ENCODE measurements at regions not wholly inside any gene's neighbourhood (a gene's known extent, or its start where the extent isn't known, plus 50 kb on each side); places are given as distances from the start of the nearest gene placed in this dataset.

GRCh38 chr10:128763588-128763987 is 637.4 kb upstream of the MKI67 start:
- no peak overlapping the region for H3K4me3 ChIP-seq (ENCODE audit: low read length in 2 of 2)
- H3K9me3 ChIP-seq (ENCODE audit: control insufficient read depth in 2 of 2, insufficient read depth in 1 of 2, low read length in 1 of 2): no peaks in the 10 kb centered on the region
- no peak for DNase-seq (ENCODE audit: low read depth in 6 of 9, low spot score in 9 of 9)
- no peaks in the 10 kb centered on the region for H3K4me1 ChIP-seq (ENCODE audit: control insufficient read depth in 2 of 2, insufficient read depth in 2 of 2, low read length in 2 of 2)
- 67% methylated on average over 4 of the region's 4 CpGs for WGBS
- H3K27me3 ChIP-seq (ENCODE audit: control insufficient read depth in 2 of 2, insufficient read depth in 1 of 2, low read length in 1 of 2): no peaks in the 10 kb centered on the region
- no peak overlapping the region for H3K27ac ChIP-seq (ENCODE audit: low read depth in 1 of 2, low read length in 1 of 2)
- H3K36me3 ChIP-seq (ENCODE audit: control insufficient read depth in 2 of 2, insufficient read depth in 2 of 2, low read length in 1 of 2): no peaks in the 10 kb centered on the region

DNA sequence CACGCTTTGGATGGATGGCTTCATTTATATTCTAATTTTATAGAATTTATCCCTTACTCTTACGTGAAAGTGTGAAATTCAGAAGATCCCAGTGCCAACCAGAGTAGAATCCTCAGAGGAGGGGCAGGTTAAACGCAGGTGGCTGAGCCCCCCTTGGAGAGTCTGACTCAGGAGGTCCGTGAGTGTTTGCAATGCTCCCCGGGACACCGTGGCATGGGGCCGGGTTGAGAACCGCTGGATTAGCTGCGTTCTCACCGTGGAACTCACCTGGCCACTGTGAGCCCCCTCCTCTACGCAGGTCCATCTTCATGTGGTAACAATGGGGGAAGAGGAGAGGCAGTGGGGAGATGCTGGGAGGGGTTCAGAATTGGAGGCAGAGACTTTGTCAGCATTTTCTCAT is 638.0 kb upstream of the MKI67 start:
- Histone ChIP-seq H3K4me3 (ENCODE audit: low read length in 2 of 2) (no peak overlapping the region), H3K36me3 (ENCODE audit: control insufficient read depth in 2 of 2, insufficient read depth in 2 of 2, low read length in 1 of 2) (no peaks in the 10 kb centered on the region), H3K27ac (ENCODE audit: low read depth in 1 of 2, low read length in 1 of 2) (no peak overlapping the region), H3K9me3 (ENCODE audit: control insufficient read depth in 2 of 2, insufficient read depth in 1 of 2, low read length in 1 of 2) (no peaks in the 10 kb centered on the region), H3K27me3 (ENCODE audit: control insufficient read depth in 2 of 2, insufficient read depth in 1 of 2, low read length in 1 of 2) (no peaks in the 10 kb centered on the region), H3K4me1 (ENCODE audit: control insufficient read depth in 2 of 2, insufficient read depth in 2 of 2, low read length in 2 of 2) (no peaks in the 10 kb centered on the region)
- 89% methylated on average over 11 of the region's 11 CpGs for WGBS
- DNase-seq (ENCODE audit: low read depth in 6 of 9, low spot score in 9 of 9): no peak

DNA sequence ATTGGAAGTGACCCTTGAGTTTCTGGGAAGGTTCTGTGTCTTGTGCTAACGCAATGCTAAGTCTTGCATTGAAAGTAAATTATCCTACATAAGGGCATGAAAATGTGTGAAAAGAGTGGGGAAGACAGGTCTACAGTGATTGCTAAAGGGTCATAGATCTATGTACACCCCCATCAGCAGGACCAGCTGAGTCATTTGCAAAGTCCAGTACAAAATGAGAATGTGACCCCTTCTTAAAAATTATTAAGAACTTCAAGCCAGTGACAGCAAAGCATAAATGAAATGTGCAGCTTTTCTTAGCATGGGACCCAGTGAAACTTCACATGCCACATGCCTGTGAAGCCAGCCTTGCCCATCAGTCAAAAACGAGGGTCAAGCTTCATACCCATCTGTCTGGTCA is 640.7 kb upstream of the MKI67 start:
- no peak for DNase-seq (ENCODE audit: low read depth in 6 of 9, low spot score in 9 of 9)
- Histone ChIP-seq H3K27ac (ENCODE audit: low read depth in 1 of 2, low read length in 1 of 2) (no peak overlapping the region), H3K9me3 (ENCODE audit: control insufficient read depth in 2 of 2, insufficient read depth in 1 of 2, low read length in 1 of 2) (no peaks in the 10 kb centered on the region), H3K27me3 (ENCODE audit: control insufficient read depth in 2 of 2, insufficient read depth in 1 of 2, low read length in 1 of 2) (no peaks in the 10 kb centered on the region), H3K4me3 (ENCODE audit: low read length in 2 of 2) (no peak overlapping the region), H3K4me1 (ENCODE audit: control insufficient read depth in 2 of 2, insufficient read depth in 2 of 2, low read length in 2 of 2) (no peaks in the 10 kb centered on the region), H3K36me3 (ENCODE audit: control insufficient read depth in 2 of 2, insufficient read depth in 2 of 2, low read length in 1 of 2) (no peaks in the 10 kb centered on the region)
- WGBS: 89% methylated on average over 2 of the region's 2 CpGs

GRCh38 chr10:128774979-128775378 is 648.8 kb upstream of the MKI67 start:
- no peaks in the 10 kb centered on the region for H3K27me3 ChIP-seq (ENCODE audit: control insufficient read depth in 2 of 2, insufficient read depth in 1 of 2, low read length in 1 of 2)
- H3K36me3 ChIP-seq (ENCODE audit: control insufficient read depth in 2 of 2, insufficient read depth in 2 of 2, low read length in 1 of 2): no peaks in the 10 kb centered on the region
- no peaks in the 10 kb centered on the region for H3K9me3 ChIP-seq (ENCODE audit: control insufficient read depth in 2 of 2, insufficient read depth in 1 of 2, low read length in 1 of 2)
- no peaks in the 10 kb centered on the region for H3K4me1 ChIP-seq (ENCODE audit: control insufficient read depth in 2 of 2, insufficient read depth in 2 of 2, low read length in 2 of 2)
- no peak for DNase-seq (ENCODE audit: low read depth in 6 of 9, low spot score in 9 of 9)
- 100% methylated on average over 1 of the region's 1 CpG for WGBS
- H3K27ac ChIP-seq (ENCODE audit: low read depth in 1 of 2, low read length in 1 of 2): no peak overlapping the region
- H3K4me3 ChIP-seq (ENCODE audit: low read length in 2 of 2): no peak overlapping the region

- no peaks in the 10 kb centered on the region for H3K27me3 ChIP-seq (ENCODE audit: control insufficient read depth in 2 of 2, insufficient read depth in 1 of 2, low read length in 1 of 2)
- H3K9me3 ChIP-seq (ENCODE audit: control insufficient read depth in 2 of 2, insufficient read depth in 1 of 2, low read length in 1 of 2): no peaks in the 10 kb centered on the region
- DNase-seq (ENCODE audit: low read depth in 6 of 9, low spot score in 9 of 9): no peak
- H3K4me3 ChIP-seq (ENCODE audit: low read length in 2 of 2): no peak overlapping the region
- H3K36me3 ChIP-seq (ENCODE audit: control insufficient read depth in 2 of 2, insufficient read depth in 2 of 2, low read length in 1 of 2): no peaks in the 10 kb centered on the region
- H3K27ac ChIP-seq (ENCODE audit: low read depth in 1 of 2, low read length in 1 of 2): no peak overlapping the region
- no peaks in the 10 kb centered on the region for H3K4me1 ChIP-seq (ENCODE audit: control insufficient read depth in 2 of 2, insufficient read depth in 2 of 2, low read length in 2 of 2)
- WGBS: 92% methylated on average over 10 of the region's 10 CpGs
Measured at GRCh38 chr10:128775743-128776142, 649.5 kb upstream of the MKI67 start.

- H3K27me3 ChIP-seq (ENCODE audit: control insufficient read depth in 2 of 2, insufficient read depth in 1 of 2, low read length in 1 of 2): no peaks in the 10 kb centered on the region
- DNase-seq (ENCODE audit: low read depth in 6 of 9, low spot score in 9 of 9): no peak
- no peak overlapping the region for H3K4me3 ChIP-seq (ENCODE audit: low read length in 2 of 2)
- H3K9me3 ChIP-seq (ENCODE audit: control insufficient read depth in 2 of 2, insufficient read depth in 1 of 2, low read length in 1 of 2): no peaks in the 10 kb centered on the region
- no peaks in the 10 kb centered on the region for H3K36me3 ChIP-seq (ENCODE audit: control insufficient read depth in 2 of 2, insufficient read depth in 2 of 2, low read length in 1 of 2)
- H3K4me1 ChIP-seq (ENCODE audit: control insufficient read depth in 2 of 2, insufficient read depth in 2 of 2, low read length in 2 of 2): no peaks in the 10 kb centered on the region
- 59% methylated on average over 9 of the region's 9 CpGs for WGBS
- H3K27ac ChIP-seq (ENCODE audit: low read depth in 1 of 2, low read length in 1 of 2): no peak overlapping the region
Measured at GRCh38 chr10:128776673-128777252, 650.5 kb upstream of the MKI67 start.

- no peak overlapping the region for H3K27ac ChIP-seq (ENCODE audit: low read depth in 1 of 2, low read length in 1 of 2)
- H3K4me3 ChIP-seq (ENCODE audit: low read length in 2 of 2): no peak overlapping the region
- no peaks in the 10 kb centered on the region for H3K9me3 ChIP-seq (ENCODE audit: control insufficient read depth in 2 of 2, insufficient read depth in 1 of 2, low read length in 1 of 2)
- no peaks in the 10 kb centered on the region for H3K4me1 ChIP-seq (ENCODE audit: control insufficient read depth in 2 of 2, insufficient read depth in 2 of 2, low read length in 2 of 2)
- no peaks in the 10 kb centered on the region for H3K27me3 ChIP-seq (ENCODE audit: control insufficient read depth in 2 of 2, insufficient read depth in 1 of 2, low read length in 1 of 2)
- no peaks in the 10 kb centered on the region for H3K36me3 ChIP-seq (ENCODE audit: control insufficient read depth in 2 of 2, insufficient read depth in 2 of 2, low read length in 1 of 2)
- 94% methylated on average over 2 of the region's 2 CpGs for WGBS
- DNase-seq (ENCODE audit: low read depth in 6 of 9, low spot score in 9 of 9): no peak
Measured at GRCh38 chr10:128777342-128777741, 651.1 kb upstream of the MKI67 start.

DNA sequence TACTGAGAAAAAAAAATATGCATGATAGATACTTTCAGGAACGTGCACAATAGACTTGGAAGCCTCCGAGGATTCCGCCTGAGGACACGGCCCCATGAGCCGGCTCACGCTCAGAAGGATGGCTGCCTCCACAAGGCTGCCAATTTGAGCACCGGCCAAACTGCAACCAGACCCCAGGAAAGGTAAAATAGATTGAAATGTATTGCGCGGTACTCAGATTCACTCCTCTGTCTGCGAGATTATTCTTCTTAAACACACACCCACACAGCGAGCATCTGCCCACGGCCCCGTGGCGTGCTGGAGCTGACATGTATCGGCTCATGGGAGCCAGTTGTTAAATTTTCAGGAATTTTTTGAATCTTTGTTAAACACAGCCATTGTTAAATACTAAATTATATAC is 653.2 kb upstream of the MKI67 start:
- DNase-seq (ENCODE audit: low read depth in 6 of 9, low spot score in 9 of 9): no peak
- no peaks in the 10 kb centered on the region for H3K9me3 ChIP-seq (ENCODE audit: control insufficient read depth in 2 of 2, insufficient read depth in 1 of 2, low read length in 1 of 2)
- H3K36me3 ChIP-seq (ENCODE audit: control insufficient read depth in 2 of 2, insufficient read depth in 2 of 2, low read length in 1 of 2): no peaks in the 10 kb centered on the region
- WGBS: 92% methylated on average over 15 of the region's 15 CpGs
- no peak overlapping the region for H3K27ac ChIP-seq (ENCODE audit: low read depth in 1 of 2, low read length in 1 of 2)
- H3K27me3 ChIP-seq (ENCODE audit: control insufficient read depth in 2 of 2, insufficient read depth in 1 of 2, low read length in 1 of 2): no peaks in the 10 kb centered on the region
- H3K4me1 ChIP-seq (ENCODE audit: control insufficient read depth in 2 of 2, insufficient read depth in 2 of 2, low read length in 2 of 2): no peaks in the 10 kb centered on the region
- H3K4me3 ChIP-seq (ENCODE audit: low read length in 2 of 2): no peak overlapping the region

DNA sequence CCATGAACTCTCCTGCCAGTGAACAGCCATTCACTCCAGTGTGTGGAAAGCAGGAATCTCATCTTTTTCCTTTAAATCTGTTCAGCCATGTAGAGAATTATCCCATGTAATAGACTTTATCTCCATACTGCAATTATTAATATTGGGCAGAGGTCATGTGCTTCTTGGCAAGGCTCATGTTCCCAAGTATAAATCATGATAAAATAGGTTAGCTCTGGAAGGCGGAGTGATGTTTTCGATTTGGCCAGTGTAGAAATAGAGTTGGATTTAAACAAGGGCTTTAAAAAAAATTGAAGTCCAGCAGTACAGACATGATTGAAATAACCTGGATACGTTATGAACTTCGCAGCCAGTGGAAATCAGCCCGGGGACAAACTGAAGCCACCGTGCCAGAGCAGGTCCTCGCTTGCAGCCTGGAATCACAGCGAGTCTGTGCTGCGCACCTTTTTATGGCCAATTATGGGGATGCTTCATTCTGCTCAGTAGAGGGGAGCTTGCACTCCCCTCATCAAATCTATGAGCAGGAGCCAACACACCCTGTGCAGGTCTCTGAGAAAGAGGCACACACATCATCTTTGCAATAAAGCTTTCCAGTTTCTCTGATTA is 654.0 kb upstream of the MKI67 start:
- Histone ChIP-seq H3K27ac (ENCODE audit: low read depth in 1 of 2, low read length in 1 of 2) (no peak overlapping the region), H3K27me3 (ENCODE audit: control insufficient read depth in 2 of 2, insufficient read depth in 1 of 2, low read length in 1 of 2) (no peaks in the 10 kb centered on the region), H3K9me3 (ENCODE audit: control insufficient read depth in 2 of 2, insufficient read depth in 1 of 2, low read length in 1 of 2) (no peaks in the 10 kb centered on the region), H3K4me3 (ENCODE audit: low read length in 2 of 2) (no peak overlapping the region), H3K36me3 (ENCODE audit: control insufficient read depth in 2 of 2, insufficient read depth in 2 of 2, low read length in 1 of 2) (no peaks in the 10 kb centered on the region), H3K4me1 (ENCODE audit: control insufficient read depth in 2 of 2, insufficient read depth in 2 of 2, low read length in 2 of 2) (no peaks in the 10 kb centered on the region)
- WGBS: 92% methylated on average over 9 of the region's 9 CpGs
- DNase-seq (ENCODE audit: low read depth in 6 of 9, low spot score in 9 of 9): no peak

Data from thymus (tissue), 11 donors.